ENCODE measurements at regions not wholly inside any gene's neighbourhood (a gene's known extent, or its start where the extent isn't known, plus 50 kb on each side); places are given as distances from the start of the nearest gene placed in this dataset.
A peak's percentile ranks its signal among the peaks of the same experiment; 100 is the strongest.
"Not testable (repeated sequence)": the region's sequence is repeated elsewhere in the genome, so short reads cannot be mapped to it uniquely, and the experiment has no call there.

GRCh38 chr2:183872131-183872530 is 726.2 kb upstream of the ZNF804A start:
- TF ChIP-seq CTCF (IDR thresholded peaks at IDR 0.05; ENCODE audit: low read depth, low read length), result no peak
- in situ Hi-C loops (cut with HindIII; ENCODE audit: low sequenced_read_pairs), result no loop called here
- DNase-seq (ENCODE audit: low read depth, low spot score), result no peak
- H3K4me3 ChIP-seq (ENCODE audit: low read depth, low read length), result no peak overlapping the region

- DNase-seq (ENCODE audit: low read depth, low spot score), result no peak
- no peak overlapping the region for H3K4me3 ChIP-seq (ENCODE audit: low read depth, low read length)
- in situ Hi-C loops (cut with HindIII; ENCODE audit: low sequenced_read_pairs), result no loop called here
- no peak for TF ChIP-seq CTCF (IDR thresholded peaks at IDR 0.05; ENCODE audit: low read depth, low read length)
Observed at GRCh38 chr2:183881978-183882377, 716.4 kb upstream of the ZNF804A start.

- H3K4me3 ChIP-seq (ENCODE audit: low read depth, low read length), result no peak overlapping the region
- in situ Hi-C loops (cut with HindIII; ENCODE audit: low sequenced_read_pairs), result no loop called here
- no peak for DNase-seq (ENCODE audit: low read depth, low spot score)
- no peak for TF ChIP-seq CTCF (IDR thresholded peaks at IDR 0.05; ENCODE audit: low read depth, low read length)
Observed at GRCh38 chr2:183892315-183892941, 705.9 kb upstream of the ZNF804A start.

- H3K4me3 ChIP-seq (ENCODE audit: low read depth, low read length), result no peak overlapping the region
- peak; percentile 29 for DNase-seq (ENCODE audit: low read depth, low spot score)
- no peak for TF ChIP-seq CTCF (IDR thresholded peaks at IDR 0.05; ENCODE audit: low read depth, low read length)
- in situ Hi-C loops (cut with HindIII; ENCODE audit: low sequenced_read_pairs), result no loop called here
Observed at GRCh38 chr2:183898641-183899040, 699.7 kb upstream of the ZNF804A start.

GRCh38 chr2:183901931-183902330 is 696.4 kb upstream of the ZNF804A start:
- no peak for TF ChIP-seq CTCF (IDR thresholded peaks at IDR 0.05; ENCODE audit: low read depth, low read length)
- in situ Hi-C loops (cut with HindIII; ENCODE audit: low sequenced_read_pairs), result no loop called here
- no peak for DNase-seq (ENCODE audit: low read depth, low spot score)
- H3K4me3 ChIP-seq (ENCODE audit: low read depth, low read length), result no peak overlapping the region

- no peak overlapping the region for H3K4me3 ChIP-seq (ENCODE audit: low read depth, low read length)
- in situ Hi-C loops (cut with HindIII; ENCODE audit: low sequenced_read_pairs), result no loop called here
- no peak for TF ChIP-seq CTCF (IDR thresholded peaks at IDR 0.05; ENCODE audit: low read depth, low read length)
- DNase-seq (ENCODE audit: low read depth, low spot score), result no peak
Observed at GRCh38 chr2:183903026-183903425, 695.3 kb upstream of the ZNF804A start.

GRCh38 chr2:183916041-183916440 is 682.3 kb upstream of the ZNF804A start:
- DNase-seq (ENCODE audit: low read depth, low spot score); H3K4me3 ChIP-seq (ENCODE audit: low read depth, low read length); in situ Hi-C loops (cut with HindIII; ENCODE audit: low sequenced_read_pairs): not testable (repeated sequence)
